Stimulated activated CD8-positive, alpha-beta memory T cell treated with anti-CD3 and anti-CD28 coated beads, Interleukin-15, amount 100 ng/mL, for 24 hours (primary cell): ENCODE measurements at regions not wholly inside any gene's neighbourhood (a gene's known extent, or its start where the extent isn't known, plus 50 kb on each side); places are given as distances from the start of the nearest gene placed in this dataset.

Source experiments
- DNase-seq: peaks from one replicate; pipeline ENCODE4 v3.0.0-alpha.2; 2020; ENCODE audit warnings: low read depth

DNA sequence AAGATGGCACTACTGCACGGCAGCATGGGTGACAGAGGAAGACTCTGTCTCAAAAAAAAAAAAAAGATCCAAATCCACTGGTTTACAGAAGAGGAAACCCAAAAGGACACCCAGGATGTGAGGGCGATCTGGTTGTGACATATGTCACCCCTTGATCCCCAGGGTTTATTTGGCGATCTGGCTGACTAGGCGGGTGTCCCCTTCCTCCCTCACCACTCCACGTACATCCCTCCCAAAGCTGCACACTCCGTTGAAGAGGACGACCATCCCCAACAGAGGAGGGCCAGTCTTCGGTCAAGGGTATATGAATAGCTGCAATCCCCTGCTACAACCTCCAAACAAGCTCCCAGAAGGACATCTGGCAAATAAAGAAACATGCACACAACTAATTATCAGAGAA, 111.6 kb downstream of the HTR5A start:
- no peak for DNase-seq

- DNase-seq: no peak
Observed at GRCh38 chr7:155182406-155182970, 112.4 kb downstream of the HTR5A start.

GRCh38 chr7:155183655-155184054, 113.5 kb downstream of the HTR5A start:
- no peak for DNase-seq

GRCh38 chr7:155184923-155185322, 112.8 kb upstream of the INSIG1 start:
- DNase-seq: no peak

- no peak for DNase-seq
Observed at GRCh38 chr7:155187061-155187785, 110.5 kb upstream of the INSIG1 start.

- DNase-seq: no peak
Observed at GRCh38 chr7:155188357-155188756, 109.3 kb upstream of the INSIG1 start.

DNA sequence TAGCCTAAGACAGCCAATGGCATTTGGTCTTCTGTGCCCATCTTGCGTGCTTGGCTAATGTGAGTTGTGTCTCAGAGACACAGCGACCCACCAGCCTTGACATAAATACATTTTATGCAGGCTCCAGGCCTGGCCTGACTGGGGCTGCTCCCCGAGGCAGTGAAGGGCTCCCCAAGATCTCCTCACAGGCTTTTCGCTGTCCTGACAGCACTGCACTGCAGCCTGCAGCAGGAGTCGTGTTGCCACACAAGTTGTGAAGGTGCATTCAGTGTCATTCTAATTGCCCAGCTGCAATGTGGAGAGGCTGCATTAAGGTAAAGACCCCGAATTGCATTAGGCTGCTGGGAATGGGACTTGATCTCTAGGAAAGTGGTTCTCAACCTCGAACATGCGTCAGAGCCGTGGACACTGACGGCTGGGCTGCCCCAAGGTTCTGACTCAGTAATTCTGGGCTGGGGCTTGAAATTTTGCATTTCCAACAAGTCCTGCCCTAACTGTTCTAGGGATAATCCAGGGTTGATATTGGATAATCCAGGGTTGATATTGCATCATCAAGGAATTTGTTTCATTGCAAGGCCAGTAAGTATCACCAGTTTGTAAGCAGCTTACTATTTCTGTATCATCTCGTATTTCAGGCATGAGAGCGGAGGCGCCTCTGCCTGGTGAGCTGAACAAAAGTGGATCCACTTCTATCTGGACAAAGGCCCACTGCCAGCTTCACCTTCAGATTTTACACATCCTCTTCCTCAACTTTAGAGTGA, 108.7 kb upstream of the INSIG1 start:
- DNase-seq: no peak

DNA sequence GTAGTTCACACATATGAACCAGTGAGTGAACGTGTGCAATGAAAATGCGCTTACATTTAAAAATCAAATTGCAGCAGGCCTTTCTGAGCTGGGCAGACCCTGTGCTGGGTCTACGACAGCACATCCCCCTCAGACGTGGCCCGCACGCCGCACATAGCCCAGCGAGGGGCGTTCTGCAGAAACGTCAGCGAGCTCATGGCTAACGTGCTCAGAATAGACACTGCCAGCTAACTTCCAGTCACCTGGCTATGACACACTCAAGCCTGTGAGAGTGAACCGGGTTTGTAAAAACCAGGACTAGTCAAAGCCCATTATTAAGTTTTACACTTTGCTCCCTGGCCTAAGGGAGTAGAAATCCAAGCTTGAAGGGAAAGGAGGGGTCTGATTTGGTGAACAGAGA, 108.1 kb upstream of the INSIG1 start:
- no peak for DNase-seq

DNA sequence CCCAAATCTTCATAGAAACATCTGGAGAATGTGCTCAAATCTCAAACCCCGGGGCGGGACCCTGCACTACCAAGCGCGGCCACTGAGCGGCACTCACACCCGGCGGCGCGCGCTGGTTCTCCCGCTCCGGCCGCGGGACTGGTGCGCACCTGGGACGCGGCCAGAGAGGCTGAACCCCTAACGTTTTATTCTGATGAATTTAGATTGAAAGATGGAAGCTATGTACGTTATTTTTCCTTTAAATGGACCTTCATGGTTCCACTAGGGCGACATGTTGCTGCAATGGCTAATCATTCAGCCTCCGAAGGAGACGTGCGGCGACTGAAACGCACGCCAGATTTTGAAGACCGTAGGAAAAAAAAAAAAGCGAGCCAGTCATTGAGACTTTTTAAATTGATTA, 107.0 kb upstream of the INSIG1 start:
- DNase-seq: peak; percentile 63

- no peak for DNase-seq
Observed at GRCh38 chr7:155191137-155191536, 106.5 kb upstream of the INSIG1 start.

- DNase-seq: no peak
Observed at GRCh38 chr7:155191901-155192478, 105.7 kb upstream of the INSIG1 start.

GRCh38 chr7:155192961-155193640, 104.6 kb upstream of the INSIG1 start:
- no peak for DNase-seq

- no peak for DNase-seq
Observed at GRCh38 chr7:155193716-155194115, 104.0 kb upstream of the INSIG1 start.

- DNase-seq: no peak
Observed at GRCh38 chr7:155194382-155195140, 103.1 kb upstream of the INSIG1 start.

DNA sequence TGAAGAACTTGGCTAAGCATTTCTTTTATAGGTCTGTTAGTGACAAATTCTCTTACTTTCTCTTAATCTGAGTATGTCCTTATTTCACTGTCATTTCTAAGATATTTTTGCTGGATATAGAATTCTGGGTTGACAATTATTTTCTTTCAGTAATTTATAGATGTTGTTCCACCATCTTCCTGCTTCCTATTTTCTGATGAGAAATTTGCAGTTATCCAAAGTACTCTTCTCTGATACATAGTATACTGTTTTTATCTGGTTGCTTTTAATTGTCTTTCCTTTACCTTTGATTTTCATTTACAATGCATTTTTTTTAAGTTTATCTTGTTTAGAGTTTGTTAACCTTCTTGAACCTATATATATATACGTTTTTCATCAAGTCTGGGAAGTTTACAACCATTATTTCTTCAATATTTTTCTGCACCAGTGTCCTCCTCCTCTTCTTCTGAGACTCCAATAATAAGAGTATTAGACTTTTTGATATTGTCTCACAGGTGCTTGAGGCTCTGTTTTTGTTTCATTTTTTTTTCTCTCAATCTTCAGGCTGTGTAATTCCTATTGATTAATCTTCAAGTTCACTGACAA, 101.6 kb upstream of the INSIG1 start:
- no peak for DNase-seq

- no peak for DNase-seq
Observed at GRCh38 chr7:155198196-155198892, 99.3 kb upstream of the INSIG1 start.

DNA sequence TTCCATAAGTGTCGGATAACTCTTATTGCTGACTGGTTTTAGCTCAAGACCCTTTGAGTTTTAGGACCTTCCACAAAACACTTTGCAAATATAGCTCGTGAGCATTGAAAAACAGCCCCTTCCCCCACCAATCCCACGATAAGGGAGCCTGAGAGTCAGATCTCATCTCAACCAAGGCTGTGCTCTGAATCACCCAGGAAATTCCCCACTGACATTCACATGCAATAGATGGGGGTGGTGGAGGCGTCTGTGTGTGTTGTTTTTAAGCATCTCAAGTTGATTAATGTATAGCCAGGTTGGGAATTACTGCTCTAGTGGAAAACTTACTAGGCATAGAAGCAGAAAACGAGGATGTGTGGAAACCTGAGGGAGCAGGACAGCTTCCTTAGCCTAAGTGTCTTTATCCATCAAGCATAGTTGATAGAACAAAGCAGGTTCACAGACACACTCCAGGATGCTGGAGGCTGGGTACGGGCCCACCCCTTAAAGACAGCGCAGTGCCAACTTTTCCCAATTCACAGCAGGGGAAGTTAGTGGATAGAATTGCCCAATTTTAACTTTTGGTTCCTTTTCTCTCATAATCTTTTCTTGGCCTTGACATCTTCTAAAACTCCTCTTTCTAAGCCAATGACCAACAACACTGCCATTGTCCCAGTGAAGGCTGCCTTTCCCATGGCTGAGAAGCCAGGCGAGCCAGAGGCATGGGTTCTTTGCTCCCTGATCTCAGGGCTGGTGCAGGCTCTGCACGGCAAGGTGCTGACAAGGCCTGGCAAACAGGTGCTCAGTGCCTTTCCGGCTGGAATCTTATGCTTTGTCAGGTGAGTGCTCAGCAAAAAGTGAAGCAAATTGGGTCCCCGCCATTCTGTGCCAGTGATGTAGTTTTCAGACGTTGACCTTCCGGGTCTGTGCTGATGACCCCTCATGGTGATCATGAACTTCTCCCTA, 98.5 kb upstream of the INSIG1 start:
- no peak for DNase-seq

DNA sequence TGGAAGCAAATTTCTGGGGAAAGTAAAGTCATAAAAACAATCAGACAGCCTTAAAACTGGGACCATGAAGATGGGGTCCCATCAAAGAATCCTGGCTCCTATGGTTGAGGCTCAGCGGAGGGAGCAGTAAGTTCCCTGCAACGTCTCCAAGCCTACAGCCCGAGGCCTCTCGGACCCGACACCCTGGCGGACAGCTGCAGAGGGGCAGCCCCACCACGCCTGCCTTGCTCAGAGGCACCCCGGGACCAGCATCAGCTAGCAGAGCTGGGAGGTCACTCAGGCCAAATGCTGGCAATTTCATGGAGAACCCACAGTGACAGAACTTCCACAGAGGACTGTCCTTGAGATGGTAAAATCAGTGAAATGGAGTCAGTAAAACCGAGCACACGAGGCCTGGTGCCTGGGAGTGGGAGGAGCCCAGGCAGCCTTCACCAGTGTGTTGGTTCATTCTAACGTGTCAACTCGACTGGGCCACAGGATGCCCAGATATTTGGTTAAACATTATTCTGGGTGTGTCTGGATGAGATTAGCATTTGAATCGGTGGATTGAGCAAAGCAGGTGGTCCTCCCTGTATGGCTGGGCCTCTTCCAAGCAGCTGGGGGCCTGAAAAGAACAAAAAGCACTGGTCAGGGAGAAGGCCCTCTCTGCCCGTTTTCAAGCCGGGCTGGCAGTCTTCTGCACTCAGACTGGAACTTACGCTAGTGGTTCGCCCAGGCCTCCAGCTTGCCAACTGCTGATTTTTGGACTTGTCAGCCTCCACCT, 96.2 kb upstream of the INSIG1 start:
- no peak for DNase-seq
